ENCODE measurements at regions not wholly inside any gene's neighbourhood (a gene's known extent, or its start where the extent isn't known, plus 50 kb on each side); places are given as distances from the start of the nearest gene placed in this dataset.
"Not testable (repeated sequence)": the region's sequence is repeated elsewhere in the genome, so short reads cannot be mapped to it uniquely, and the experiment has no call there.

DNA sequence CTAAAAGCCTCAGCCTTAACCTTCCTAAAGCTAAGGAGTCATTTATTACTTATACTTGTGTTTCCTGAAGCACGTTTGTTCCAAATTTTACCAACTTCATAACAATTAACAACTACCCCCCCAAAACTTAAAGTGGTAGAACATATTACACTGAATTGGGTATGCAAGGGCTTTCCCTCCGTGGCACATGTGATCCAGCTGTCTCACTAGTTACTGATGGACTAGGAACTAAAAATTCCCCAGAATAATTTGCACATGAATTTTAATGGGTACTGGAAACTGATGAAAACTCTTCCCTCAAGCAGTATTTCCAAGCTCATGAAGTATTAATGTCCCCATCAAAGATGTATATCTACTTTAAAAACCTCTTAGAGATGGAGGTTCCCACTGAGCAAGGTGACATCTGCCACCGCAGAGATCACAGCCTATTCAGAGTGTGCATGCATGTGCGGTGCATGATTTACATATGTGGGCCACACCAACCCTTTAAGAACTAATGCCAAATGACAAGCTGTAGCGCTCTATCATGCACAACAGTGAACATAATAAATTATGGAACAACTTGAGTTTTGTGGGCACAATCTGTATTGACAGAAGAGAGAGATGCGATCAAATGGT, 139.9 kb upstream of the ADCY1 start:
- Histone ChIP-seq H3K36me3 (ENCODE audit: control insufficient read depth, insufficient read depth, low read length, severe bottlenecking) (no peaks in the 10 kb centered on the region), H3K27me3 (replicated peaks; ENCODE audit: control insufficient read depth, insufficient read depth, low read length) (no peaks in the 10 kb centered on the region), H3K4me1 (ENCODE audit: control insufficient read depth, insufficient read depth, low read length) (peaks cover 32% of the 10 kb centered on the region), H3K9me3 (ENCODE audit: control insufficient read depth, low read length) (no peaks in the 10 kb centered on the region), H3K9ac (ENCODE audit: low read length) (no peak overlapping the region), H3K4me3 (ENCODE audit: low read length) (no peak overlapping the region)
- DNase-seq (ENCODE audit: low read depth): no peak

DNA sequence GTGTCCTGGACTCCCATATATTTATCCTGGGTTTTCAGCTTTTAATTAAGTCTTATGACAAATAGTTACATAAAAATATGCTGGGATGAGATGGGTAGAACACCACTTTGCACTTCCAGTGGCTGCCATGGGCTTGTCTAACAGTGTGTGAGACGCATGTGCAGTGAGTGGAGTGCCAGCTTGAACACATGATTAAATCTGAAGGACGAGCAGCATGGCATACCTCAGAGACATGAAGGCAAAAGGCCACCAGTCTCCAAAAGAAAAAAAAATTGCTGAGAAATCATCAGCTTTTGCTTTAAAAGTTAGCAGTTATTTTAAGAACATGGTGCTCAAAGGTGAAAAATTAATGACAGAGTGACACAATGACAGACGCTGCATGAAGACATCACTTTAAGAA, 139.0 kb upstream of the ADCY1 start:
- Histone ChIP-seq H3K9ac (ENCODE audit: low read length) (peak overlapping the region; percentile 24), H3K9me3 (ENCODE audit: control insufficient read depth, low read length) (peaks cover 7% of the 10 kb centered on the region), H3K36me3 (ENCODE audit: control insufficient read depth, insufficient read depth, low read length, severe bottlenecking) (no peaks in the 10 kb centered on the region), H3K4me3 (ENCODE audit: low read length) (no peak overlapping the region), H3K4me1 (ENCODE audit: control insufficient read depth, insufficient read depth, low read length) (peaks cover 32% of the 10 kb centered on the region), H3K27me3 (replicated peaks; ENCODE audit: control insufficient read depth, insufficient read depth, low read length) (no peaks in the 10 kb centered on the region)
- no peak for DNase-seq (ENCODE audit: low read depth)

DNA sequence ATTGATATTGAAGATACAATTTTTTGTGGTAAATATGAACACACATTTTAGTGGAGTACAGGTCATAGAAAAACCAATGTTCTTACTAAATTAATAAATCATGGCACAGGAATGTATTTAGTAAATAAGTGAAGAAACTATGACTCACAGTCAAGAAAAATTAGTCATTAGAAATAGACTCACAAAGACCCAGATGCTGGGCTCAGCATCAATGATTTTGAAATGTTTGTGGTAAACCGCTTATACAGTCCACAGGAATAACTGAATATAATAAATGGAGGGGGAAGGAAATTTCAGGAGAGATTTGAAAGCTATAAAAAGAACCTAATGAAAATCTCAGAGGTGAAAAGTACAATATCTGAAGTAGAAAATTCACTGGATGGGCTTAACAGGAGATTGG, 138.3 kb upstream of the ADCY1 start:
- Histone ChIP-seq H3K9me3 (ENCODE audit: control insufficient read depth, low read length) (peaks cover 7% of the 10 kb centered on the region), H3K27me3 (replicated peaks; ENCODE audit: control insufficient read depth, insufficient read depth, low read length) (no peaks in the 10 kb centered on the region), H3K4me3 (ENCODE audit: low read length) (peak overlapping the region; percentile 45), H3K36me3 (ENCODE audit: control insufficient read depth, insufficient read depth, low read length, severe bottlenecking) (no peaks in the 10 kb centered on the region), H3K4me1 (ENCODE audit: control insufficient read depth, insufficient read depth, low read length) (peaks cover 32% of the 10 kb centered on the region), H3K9ac (ENCODE audit: low read length) (peak overlapping the region; percentile 48)
- peak; percentile 29 for DNase-seq (ENCODE audit: low read depth)

DNA sequence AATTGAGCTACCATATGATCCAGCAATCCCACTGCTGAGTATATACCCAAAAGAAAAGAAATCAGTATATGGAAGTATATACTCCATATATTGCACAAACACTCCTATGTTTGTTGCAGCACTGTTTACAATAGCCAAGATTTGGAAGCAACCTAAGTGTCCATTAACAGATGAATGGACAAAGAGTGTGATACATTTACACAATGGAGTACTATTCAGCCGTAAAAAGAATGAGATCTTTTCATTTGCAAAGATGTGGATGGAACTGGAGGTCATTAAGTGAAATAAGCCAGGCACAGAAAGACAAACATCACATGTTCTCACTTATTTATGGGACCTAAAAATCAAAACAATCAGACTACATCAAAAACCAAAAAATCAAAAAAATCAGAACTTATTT, 133.4 kb upstream of the ADCY1 start:
- not testable (repeated sequence) for DNase-seq (ENCODE audit: low read depth); H3K36me3 ChIP-seq (ENCODE audit: control insufficient read depth, insufficient read depth, low read length, severe bottlenecking); H3K27me3 ChIP-seq (replicated peaks; ENCODE audit: control insufficient read depth, insufficient read depth, low read length); H3K9ac ChIP-seq (ENCODE audit: low read length); H3K4me3 ChIP-seq (ENCODE audit: low read length); H3K9me3 ChIP-seq (ENCODE audit: control insufficient read depth, low read length)
- H3K4me1 ChIP-seq (ENCODE audit: control insufficient read depth, insufficient read depth, low read length): peaks cover 11% of the 10 kb centered on the region

DNA sequence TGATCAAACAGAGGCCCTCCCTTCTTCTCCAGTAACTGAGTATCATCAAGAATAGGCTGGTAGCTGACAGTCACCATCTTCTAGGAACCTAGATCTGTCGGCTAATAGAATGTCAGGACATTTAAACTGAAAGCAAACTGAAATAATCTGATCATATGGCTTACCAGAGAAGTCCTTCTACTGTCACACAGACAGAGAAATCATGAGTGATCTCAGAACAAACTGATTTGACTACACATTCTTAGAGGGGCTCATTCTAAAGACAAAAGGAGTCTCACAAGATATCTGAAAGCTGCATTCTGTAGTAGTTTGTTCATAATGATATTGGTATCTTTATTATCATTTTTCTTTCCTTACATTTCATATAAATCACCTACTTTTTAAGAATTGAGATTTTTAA, 130.9 kb upstream of the ADCY1 start:
- Histone ChIP-seq H3K27me3 (replicated peaks; ENCODE audit: control insufficient read depth, insufficient read depth, low read length) (no peaks in the 10 kb centered on the region), H3K9ac (ENCODE audit: low read length) (no peak overlapping the region), H3K36me3 (ENCODE audit: control insufficient read depth, insufficient read depth, low read length, severe bottlenecking) (no peaks in the 10 kb centered on the region), H3K4me1 (ENCODE audit: control insufficient read depth, insufficient read depth, low read length) (no peaks in the 10 kb centered on the region), H3K9me3 (ENCODE audit: control insufficient read depth, low read length) (peaks cover 17% of the 10 kb centered on the region), H3K4me3 (ENCODE audit: low read length) (no peak overlapping the region)
- DNase-seq (ENCODE audit: low read depth): no peak

DNA sequence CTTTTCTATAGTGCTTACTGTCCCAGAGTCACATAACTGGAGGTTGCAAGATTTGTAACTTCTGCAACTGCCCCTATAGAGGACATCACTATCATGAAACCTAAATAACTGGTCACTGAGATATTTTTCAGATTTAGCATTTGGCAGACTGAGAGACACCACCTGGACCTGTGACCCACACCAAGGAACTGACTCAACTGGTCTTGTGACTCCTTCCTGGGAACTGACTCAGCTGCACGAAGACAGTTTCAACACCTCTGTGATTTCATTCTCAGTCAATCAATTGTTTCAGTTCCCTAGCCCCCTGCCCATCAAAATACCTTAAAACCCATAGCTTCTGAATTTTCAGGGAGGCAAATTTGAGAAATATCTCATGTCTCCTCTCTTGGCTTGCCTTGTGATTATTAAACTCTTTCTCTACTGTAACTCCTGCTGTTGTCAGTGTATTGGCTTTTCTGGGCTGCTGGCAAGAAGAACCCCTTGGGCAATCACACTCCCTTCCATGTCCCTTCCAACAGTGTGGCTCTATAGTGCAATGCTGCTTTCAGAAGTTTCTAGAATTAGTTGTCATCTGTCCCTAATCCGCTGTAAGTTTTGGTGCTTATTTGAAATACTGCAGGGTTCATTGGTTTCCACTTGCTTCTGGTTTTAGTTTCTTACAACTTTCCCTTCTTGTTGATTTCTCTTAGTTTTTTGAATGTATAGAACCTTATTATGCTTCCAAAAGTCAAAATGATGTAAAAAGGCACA, 127.8 kb upstream of the ADCY1 start:
- H3K36me3 ChIP-seq (ENCODE audit: control insufficient read depth, insufficient read depth, low read length, severe bottlenecking): no peaks in the 10 kb centered on the region
- peaks cover 10% of the 10 kb centered on the region for H3K9me3 ChIP-seq (ENCODE audit: control insufficient read depth, low read length)
- no peak overlapping the region for H3K4me3 ChIP-seq (ENCODE audit: low read length)
- H3K9ac ChIP-seq (ENCODE audit: low read length): no peak overlapping the region
- DNase-seq (ENCODE audit: low read depth): no peak
- peaks cover under 1% of the 10 kb centered on the region for H3K4me1 ChIP-seq (ENCODE audit: control insufficient read depth, insufficient read depth, low read length)
- H3K27me3 ChIP-seq (replicated peaks; ENCODE audit: control insufficient read depth, insufficient read depth, low read length): no peaks in the 10 kb centered on the region

DNA sequence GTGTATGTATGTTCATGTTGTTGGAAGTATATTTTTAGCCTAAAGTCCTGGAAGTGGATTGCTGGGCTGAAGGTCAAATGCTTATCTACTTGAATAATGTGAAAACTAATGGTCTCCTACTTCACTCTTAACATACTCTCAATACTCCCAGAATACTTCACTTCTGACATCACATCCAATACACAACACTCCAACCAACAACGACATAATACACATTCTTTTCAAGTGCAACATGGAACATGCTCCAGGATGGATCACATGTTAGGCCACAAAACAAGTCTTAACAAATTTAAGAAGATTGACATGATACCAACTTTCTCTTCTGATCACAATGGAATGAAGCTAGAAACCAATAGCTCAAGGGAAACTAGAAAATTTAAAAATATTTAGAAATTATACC, 126.9 kb upstream of the ADCY1 start:
- H3K9ac ChIP-seq (ENCODE audit: low read length): no peak overlapping the region
- H3K27me3 ChIP-seq (replicated peaks; ENCODE audit: control insufficient read depth, insufficient read depth, low read length): no peaks in the 10 kb centered on the region

DNA sequence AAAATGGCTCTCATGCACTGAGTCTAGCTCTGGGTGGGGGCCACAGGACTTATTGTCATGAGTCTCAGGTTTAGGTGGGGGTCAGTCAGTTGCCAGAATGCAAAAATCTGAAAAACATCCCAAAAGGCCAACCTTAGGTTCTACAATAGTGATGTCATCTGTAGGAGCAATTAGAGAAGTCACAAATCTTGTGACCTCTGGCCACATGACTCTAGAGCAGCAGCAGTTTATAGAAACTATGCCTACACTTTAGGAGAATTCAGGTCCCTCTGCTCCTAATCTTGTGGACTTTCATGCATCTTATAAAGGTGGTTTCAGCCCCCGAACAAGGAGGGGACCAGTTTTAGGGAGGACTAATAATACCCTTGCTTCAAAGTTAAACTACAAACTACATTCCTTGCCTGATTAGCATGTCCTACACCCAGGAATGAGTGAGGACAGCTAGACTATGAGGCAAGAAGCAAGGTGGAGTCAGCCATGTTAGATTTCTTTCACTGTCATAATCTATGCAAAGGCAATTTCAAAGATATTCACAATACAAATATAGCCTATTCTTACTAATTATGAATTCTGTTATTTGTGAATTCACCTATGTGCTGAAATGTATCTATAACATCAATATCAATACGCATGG, 123.5 kb upstream of the ADCY1 start:
- no peaks in the 10 kb centered on the region for H3K36me3 ChIP-seq (ENCODE audit: control insufficient read depth, insufficient read depth, low read length, severe bottlenecking)
- no peaks in the 10 kb centered on the region for H3K27me3 ChIP-seq (replicated peaks; ENCODE audit: control insufficient read depth, insufficient read depth, low read length)
- no peak overlapping the region for H3K4me3 ChIP-seq (ENCODE audit: low read length)
- H3K9ac ChIP-seq (ENCODE audit: low read length): no peak overlapping the region
- peaks cover 10% of the 10 kb centered on the region for H3K9me3 ChIP-seq (ENCODE audit: control insufficient read depth, low read length)
- no peak for DNase-seq (ENCODE audit: low read depth)
- peaks cover 6% of the 10 kb centered on the region for H3K4me1 ChIP-seq (ENCODE audit: control insufficient read depth, insufficient read depth, low read length)

More for the DNA sequence above, 126.9 kb upstream of the ADCY1 start:
- no peak for DNase-seq (ENCODE audit: low read depth)
- H3K36me3 ChIP-seq (ENCODE audit: control insufficient read depth, insufficient read depth, low read length, severe bottlenecking): no peaks in the 10 kb centered on the region
- no peak overlapping the region for H3K4me3 ChIP-seq (ENCODE audit: low read length)
- H3K9me3 ChIP-seq (ENCODE audit: control insufficient read depth, low read length): peaks cover 10% of the 10 kb centered on the region
- peaks cover 6% of the 10 kb centered on the region for H3K4me1 ChIP-seq (ENCODE audit: control insufficient read depth, insufficient read depth, low read length)

DNA sequence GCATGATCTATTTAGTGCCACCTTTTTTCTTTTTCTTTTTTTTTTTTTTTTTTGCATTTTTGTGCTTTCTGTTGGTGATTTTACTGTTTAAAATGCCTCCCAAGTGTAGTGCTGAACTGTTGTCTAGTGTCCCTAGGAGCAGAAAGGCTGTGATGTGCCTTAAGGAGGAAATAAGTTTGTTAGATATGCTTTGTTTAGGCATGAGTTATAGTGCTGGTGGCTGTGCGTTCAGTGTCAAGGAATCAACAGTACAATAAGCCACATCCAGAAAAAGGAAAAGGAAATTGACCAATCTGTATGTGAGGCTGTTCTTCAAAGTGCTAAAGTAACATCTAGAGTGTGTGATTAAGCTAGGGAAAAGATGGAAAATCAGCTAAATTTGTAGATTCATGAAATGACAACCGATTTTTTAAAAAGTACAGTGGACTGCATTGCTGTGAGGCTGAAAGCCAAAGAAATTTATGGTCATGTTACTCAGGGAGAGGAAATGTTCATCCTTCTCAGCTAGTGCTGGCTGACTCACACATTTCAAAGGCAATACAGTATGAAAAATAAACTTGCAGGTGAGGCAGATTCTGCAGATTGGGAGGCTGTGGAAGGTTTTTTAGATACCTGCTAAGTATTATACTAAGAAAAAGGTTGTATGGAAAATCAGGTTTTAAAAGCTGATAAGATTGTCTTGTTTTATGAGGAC, 122.7 kb upstream of the ADCY1 start:
- Histone ChIP-seq H3K4me3 (ENCODE audit: low read length) (no peak overlapping the region), H3K36me3 (ENCODE audit: control insufficient read depth, insufficient read depth, low read length, severe bottlenecking) (no peaks in the 10 kb centered on the region), H3K9ac (ENCODE audit: low read length) (no peak overlapping the region), H3K27me3 (replicated peaks; ENCODE audit: control insufficient read depth, insufficient read depth, low read length) (no peaks in the 10 kb centered on the region), H3K9me3 (ENCODE audit: control insufficient read depth, low read length) (peaks cover 4% of the 10 kb centered on the region), H3K4me1 (ENCODE audit: control insufficient read depth, insufficient read depth, low read length) (peaks cover 8% of the 10 kb centered on the region)
- no peak for DNase-seq (ENCODE audit: low read depth)

DNA sequence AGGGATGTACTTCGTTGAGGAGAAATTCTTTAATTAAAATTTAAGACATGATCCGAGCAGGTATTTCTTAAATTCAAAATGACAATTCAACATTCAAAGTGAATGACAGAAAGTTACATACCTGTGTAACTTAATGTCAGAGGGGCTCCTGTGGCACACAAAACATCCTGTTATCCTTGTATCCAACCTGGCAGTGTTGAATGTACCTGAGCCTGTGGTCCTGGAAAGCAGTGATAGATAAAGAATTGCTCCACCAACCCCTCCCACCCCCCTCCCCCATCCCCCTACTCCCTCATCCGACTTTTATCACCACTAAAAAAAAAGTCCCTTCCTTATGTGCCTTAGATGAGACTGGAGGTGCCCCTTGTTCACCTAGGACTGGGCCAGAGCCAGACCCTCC, 119.4 kb upstream of the ADCY1 start:
- Histone ChIP-seq H3K9ac (ENCODE audit: low read length) (no peak overlapping the region), H3K9me3 (ENCODE audit: control insufficient read depth, low read length) (no peaks in the 10 kb centered on the region), H3K36me3 (ENCODE audit: control insufficient read depth, insufficient read depth, low read length, severe bottlenecking) (no peaks in the 10 kb centered on the region), H3K27me3 (replicated peaks; ENCODE audit: control insufficient read depth, insufficient read depth, low read length) (no peaks in the 10 kb centered on the region), H3K4me3 (ENCODE audit: low read length) (no peak overlapping the region), H3K4me1 (ENCODE audit: control insufficient read depth, insufficient read depth, low read length) (peaks cover 13% of the 10 kb centered on the region)
- no peak for DNase-seq (ENCODE audit: low read depth)

DNA sequence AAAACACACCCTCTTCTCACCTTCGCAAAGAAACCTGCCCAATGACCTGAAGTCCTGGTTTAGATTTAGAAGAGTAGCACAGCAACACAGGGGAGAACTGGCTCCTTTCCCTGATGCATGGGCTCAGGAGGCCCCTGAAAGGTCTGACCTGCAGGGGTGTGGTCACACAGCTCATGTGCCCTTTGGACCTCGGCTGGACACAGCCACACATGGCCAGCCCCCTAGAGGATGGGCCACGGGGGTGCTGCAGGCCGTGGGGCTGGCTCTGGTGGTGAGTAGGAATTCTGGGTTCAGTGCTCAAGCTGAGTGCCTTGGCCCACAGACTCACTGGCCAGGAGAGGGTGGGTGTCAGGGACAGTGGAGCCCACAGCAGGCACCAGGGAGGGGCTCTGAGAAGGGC, 118.5 kb upstream of the ADCY1 start:
- Histone ChIP-seq H3K27me3 (replicated peaks; ENCODE audit: control insufficient read depth, insufficient read depth, low read length) (no peaks in the 10 kb centered on the region), H3K9ac (ENCODE audit: low read length) (no peak overlapping the region), H3K36me3 (ENCODE audit: control insufficient read depth, insufficient read depth, low read length, severe bottlenecking) (no peaks in the 10 kb centered on the region), H3K4me3 (ENCODE audit: low read length) (no peak overlapping the region), H3K4me1 (ENCODE audit: control insufficient read depth, insufficient read depth, low read length) (peaks cover 14% of the 10 kb centered on the region), H3K9me3 (ENCODE audit: control insufficient read depth, low read length) (no peaks in the 10 kb centered on the region)
- DNase-seq (ENCODE audit: low read depth): no peak

Data from adipocyte (in vitro differentiated cells).